HEK293 (cell line): ENCODE measurements at regions not wholly inside any gene's neighbourhood (a gene's known extent, or its start where the extent isn't known, plus 50 kb on each side); places are given as distances from the start of the nearest gene placed in this dataset.

Experiments used
- CTCF ChIA-PET: fragments of 350-600 bp; formaldehyde crosslinking; extraction: SDS; loops from one replicate; lab custom pipeline; 2021; ENCODE audit warnings: antibody characterized with exemption; lab: Yijun Ruan, JAX
- POLR2A ChIA-PET: fragments of 300-600 bp; formaldehyde crosslinking; extraction: SDS; loops from one replicate; lab custom pipeline; 2020; ENCODE audit warnings: antibody characterized with exemption, inconsistent platforms; lab: Yijun Ruan, JAX
- H3K27ac ChIP-seq: fragments of 200-500 bp; sonication (Bioruptor generic); 2 replicates; pipeline ENCODE4 v1.5.1; 2014; ENCODE audit warnings: low read depth, low read length, control low read depth, inconsistent platforms; ENCODE audit errors: extremely low read depth
- H3K36me3 ChIP-seq, 2 experiments: fragments of 200-500 bp in 1 of 2; sonication (Bioruptor generic) in 1 of 2; 1 replicate in 1 of 2; 2 replicates in 1 of 2; pipeline ENCODE4 v1.5.1; 2014 to 2017; ENCODE audit warnings: inconsistent platforms in 2 of 2, low read length in 2 of 2; ENCODE audit not compliant: control insufficient read depth in 2 of 2, insufficient read depth in 1 of 2
- H3K4me1 ChIP-seq: fragments of 200-500 bp; sonication (Bioruptor generic); 2 replicates; pipeline ENCODE4 v1.5.1; 2014; ENCODE audit warnings: mild to moderate bottlenecking, low read length, inconsistent platforms; ENCODE audit not compliant: control insufficient read depth, insufficient read depth
- H3K4me3 ChIP-seq: 2 replicates; pipeline ENCODE4 v1.5.1; 2011; ENCODE audit warnings: low read depth, mild to moderate bottlenecking, control low read depth, low read length, moderate library complexity
- H3K9me3 ChIP-seq: fragments of 200-500 bp; sonication (Bioruptor generic); 2 replicates; pipeline ENCODE4 v1.5.1; 2014; ENCODE audit warnings: low read depth, low read length, inconsistent platforms; ENCODE audit not compliant: control insufficient read depth, insufficient read depth
- ATF2 ChIP-seq: fragments of 450-650 bp; formaldehyde crosslinking; IDR thresholded peaks from 2 replicates; pipeline ENCODE4 v1.5.1; 2016; ENCODE audit warnings: missing biosample characterization, missing genetic modification characterization, low read depth
- EGR2 ChIP-seq: fragments of 450-650 bp; formaldehyde crosslinking; IDR thresholded peaks from 2 replicates; pipeline ENCODE4 v1.5.1; 2016; ENCODE audit warnings: low read depth, missing biosample characterization, missing genetic modification characterization
- GFI1B ChIP-seq: fragments of 450-650 bp; formaldehyde crosslinking; IDR thresholded peaks from 2 replicates; pipeline ENCODE4 v1.5.1; 2016; ENCODE audit warnings: missing biosample characterization, missing genetic modification characterization
- GLIS2 ChIP-seq: fragments of 450-650 bp; formaldehyde crosslinking; IDR thresholded peaks from 2 replicates; pipeline ENCODE4 v1.5.1; 2016; ENCODE audit warnings: missing biosample characterization, missing genetic modification characterization
- MYNN ChIP-seq: fragments of 450-650 bp; formaldehyde crosslinking; IDR thresholded peaks from 2 replicates; pipeline ENCODE4 v1.5.1; 2016; ENCODE audit warnings: missing biosample characterization, missing genetic modification characterization, borderline replicate concordance
- MZF1 ChIP-seq: fragments of 450-650 bp; formaldehyde crosslinking; IDR thresholded peaks from 2 replicates; pipeline ENCODE4 v1.5.1; 2017; ENCODE audit warnings: missing biosample characterization, missing genetic modification characterization, borderline replicate concordance
- OVOL3 ChIP-seq: fragments of 450-650 bp; formaldehyde crosslinking; IDR thresholded peaks from 2 replicates; pipeline ENCODE4 v1.5.1; 2016; ENCODE audit warnings: missing biosample characterization, missing genetic modification characterization
- ZFHX2 ChIP-seq: fragments of 450-650 bp; formaldehyde crosslinking; conservative IDR thresholded peaks from 2 replicates; pipeline ENCODE4 v1.5.1; 2016; ENCODE audit warnings: missing biosample characterization, missing genetic modification characterization
- ZNF37A ChIP-seq: fragments of 450-650 bp; IDR thresholded peaks from 2 replicates; pipeline ENCODE4 v1.5.1; 2018; ENCODE audit warnings: missing biosample characterization, missing genetic modification characterization
- ZNF521 ChIP-seq: fragments of 450-650 bp; formaldehyde crosslinking; IDR thresholded peaks from 2 replicates; pipeline ENCODE4 v1.5.1; 2017; ENCODE audit warnings: missing biosample characterization, mild to moderate bottlenecking, missing genetic modification characterization
- ZNF548 ChIP-seq: fragments of 450-650 bp; formaldehyde crosslinking; IDR thresholded peaks from 2 replicates; pipeline ENCODE4 v1.5.1; 2016; ENCODE audit warnings: missing biosample characterization, missing genetic modification characterization
- ZNF664 ChIP-seq: fragments of 450-650 bp; formaldehyde crosslinking; IDR thresholded peaks from 2 replicates; pipeline ENCODE4 v1.5.1; 2016; ENCODE audit warnings: missing biosample characterization, missing genetic modification characterization
- ZNF776 ChIP-seq: fragments of 450-650 bp; formaldehyde crosslinking; IDR thresholded peaks from 2 replicates; pipeline ENCODE4 v1.5.0; 2017; ENCODE audit warnings: missing biosample characterization, missing genetic modification characterization, borderline replicate concordance
- ZNF791 ChIP-seq: fragments of 450-650 bp; formaldehyde crosslinking; IDR thresholded peaks from 2 replicates; pipeline ENCODE4 v1.5.1; 2016; ENCODE audit warnings: missing biosample characterization, missing genetic modification characterization
- ZSCAN23 ChIP-seq: fragments of 450-650 bp; formaldehyde crosslinking; IDR thresholded peaks from 2 replicates; pipeline ENCODE4 v1.5.1; 2016; ENCODE audit warnings: missing biosample characterization, missing genetic modification characterization
- ZSCAN5A ChIP-seq: fragments of 450-650 bp; formaldehyde crosslinking; IDR thresholded peaks from 2 replicates; pipeline ENCODE4 v1.5.1; 2016; ENCODE audit warnings: missing biosample characterization, missing genetic modification characterization

GRCh38 chr13:51534041-51534817 lies 50.0 kb upstream of the WDFY2 start:
- CTCF ChIA-PET: interaction anchor here (0.6 to 0.7 kb wide), 2 partner anchors 74 to 224 kb away, joined by 4 read pairs; no protein-coding TSS in a partner anchor
- H3K27ac ChIP-seq: no peak overlapping the region

More at GRCh38 chr13:51534041-51534817, 50.0 kb upstream of the WDFY2 start:
- no peaks in the 10 kb centered on the region for H3K9me3 ChIP-seq
- no peaks in the 10 kb centered on the region for H3K36me3 ChIP-seq
- POLR2A ChIA-PET: interaction anchor here (1.4 kb wide), 1 partner anchor 81 kb away, joined by 4 read pairs; the partner anchor contains the start of gene INTS6
- 0 out of 2 replicates have a peak, but pooled peaks cover 3% of the 10 kb centered on the region for H3K4me1 ChIP-seq
- TF ChIP-seq ZNF37A (no peak), ZFHX2 (tag by site-specific recombination) (no peak), GLIS2 (no peak), ZSCAN23 (tag by site-specific recombination) (no peak), ZNF521 (tag by site-specific recombination) (no peak), GFI1B (no peak), MZF1 (tag by site-specific recombination) (no peak), ZNF791 (tag by site-specific recombination) (no peak), EGR2 (no peak), ZSCAN5A (no peak), ATF2 (no peak), OVOL3 (no peak), ZNF664 (no peak), MYNN (no peak), ZNF548 (tag by site-specific recombination) (no peak), ZNF776 (no peak)
- no peak overlapping the region for H3K4me3 ChIP-seq
